Fibroblast of skin of abdomen (primary cell): ENCODE measurements at regions not wholly inside any gene's neighbourhood (a gene's known extent, or its start where the extent isn't known, plus 50 kb on each side); places are given as distances from the start of the nearest gene placed in this dataset.

ENCODE experiments used
- DNase-seq: peaks from one replicate; pipeline ENCODE4 v3.0.0-alpha.2; 2013

GRCh38 chr6:11292594-11293236, 60.2 kb upstream of the NEDD9 start:
- no peak for DNase-seq

- no peak for DNase-seq
Measured at GRCh38 chr6:11292091-11292490, 59.6 kb upstream of the NEDD9 start.

- no peak for DNase-seq
Measured at GRCh38 chr6:11291582-11291981, 59.1 kb upstream of the NEDD9 start.

GRCh38 chr6:11290027-11290426, 57.6 kb upstream of the NEDD9 start:
- DNase-seq, result no peak

- DNase-seq, result no peak
Measured at GRCh38 chr6:11288065-11288464, 55.6 kb upstream of the NEDD9 start.

- no peak for DNase-seq
Measured at GRCh38 chr6:11284996-11285395, 52.5 kb upstream of the NEDD9 start.

- no peak for DNase-seq
Measured at GRCh38 chr6:11283629-11284028, 51.2 kb upstream of the NEDD9 start.

GRCh38 chr6:11282875-11283274, 50.4 kb upstream of the NEDD9 start:
- no peak for DNase-seq
